ENCODE measurements at regions not wholly inside any gene's neighbourhood (a gene's known extent, or its start where the extent isn't known, plus 50 kb on each side); places are given as distances from the start of the nearest gene placed in this dataset.

GRCh38 chr20:59392736-59393135 is 92.3 kb downstream of the EDN3 start:
- TF ChIP-seq CTCF (IDR thresholded peaks at IDR 0.05) (no peak), POLR2A (IDR thresholded peaks at IDR 0.05) (no peak)
